NCI-H1436 treated with DMSO at 0.1 percent for 48 hours (cell line): ENCODE measurements at regions not wholly inside any gene's neighbourhood (a gene's known extent, or its start where the extent isn't known, plus 50 kb on each side); places are given as distances from the start of the nearest gene placed in this dataset.

Experiments used
- DNase-seq: peaks from one replicate; lab custom pipeline; 2025; lab: John Stamatoyannopoulos, UW

GRCh38 chr18:39991696-39992265 lies 1963.3 kb upstream of the PIK3C3 start:
- DNase-seq: no peak

GRCh38 chr18:39990540-39990939 lies 1964.5 kb upstream of the PIK3C3 start:
- no peak for DNase-seq

DNA sequence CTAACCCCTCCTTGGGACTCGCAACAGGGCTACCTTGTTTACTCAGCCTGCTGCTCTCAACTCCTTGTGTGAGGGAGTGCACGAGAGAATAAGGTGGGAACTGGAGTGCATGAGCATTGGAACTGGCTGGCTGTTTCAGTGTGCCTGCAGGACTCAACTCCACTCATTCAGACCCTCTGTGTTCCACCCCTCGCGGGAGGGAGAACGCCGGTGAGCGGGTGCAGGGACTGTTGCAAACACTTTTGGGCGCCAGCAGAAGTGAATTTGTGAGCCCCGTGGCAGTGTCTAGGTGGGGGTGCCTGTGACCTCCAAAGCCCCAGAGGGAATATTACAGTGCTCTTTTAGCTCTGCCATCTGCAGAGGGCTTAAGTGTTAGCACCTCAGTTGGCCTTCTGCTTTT lies 1978.3 kb upstream of the PIK3C3 start:
- DNase-seq: no peak

GRCh38 chr18:39972521-39972920 lies 1982.5 kb upstream of the PIK3C3 start:
- no peak for DNase-seq

DNA sequence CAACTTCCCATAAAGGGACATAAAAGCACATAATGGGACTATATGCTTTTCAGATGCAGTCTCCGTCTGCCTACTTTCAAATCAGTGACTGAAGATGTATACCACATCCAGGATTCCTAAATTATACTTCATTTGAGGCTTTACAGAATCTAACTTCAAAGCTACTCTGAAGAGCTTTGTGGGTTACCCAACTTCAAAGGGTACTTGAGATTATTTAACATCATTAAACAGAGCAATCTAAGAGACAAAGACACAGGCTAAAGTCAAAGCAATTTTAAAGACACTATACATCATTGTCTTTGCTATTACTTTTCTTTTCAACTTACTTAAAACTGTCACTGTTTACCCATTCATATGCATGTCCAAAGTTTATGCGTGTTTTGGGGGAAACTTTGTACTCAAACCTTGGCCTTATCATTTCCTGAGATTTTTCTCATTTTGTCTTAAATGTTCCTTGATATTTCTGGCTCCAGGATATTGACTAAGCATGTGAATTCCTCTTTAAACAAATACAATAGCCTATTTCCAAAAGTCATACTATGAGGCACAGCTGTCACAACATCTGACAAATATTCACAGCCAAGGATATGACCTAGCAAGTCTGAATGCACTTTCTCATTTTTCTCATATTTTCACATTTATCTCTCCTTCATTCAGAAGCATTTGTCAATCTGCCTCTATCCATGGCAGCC lies 1985.1 kb upstream of the PIK3C3 start:
- no peak for DNase-seq

DNA sequence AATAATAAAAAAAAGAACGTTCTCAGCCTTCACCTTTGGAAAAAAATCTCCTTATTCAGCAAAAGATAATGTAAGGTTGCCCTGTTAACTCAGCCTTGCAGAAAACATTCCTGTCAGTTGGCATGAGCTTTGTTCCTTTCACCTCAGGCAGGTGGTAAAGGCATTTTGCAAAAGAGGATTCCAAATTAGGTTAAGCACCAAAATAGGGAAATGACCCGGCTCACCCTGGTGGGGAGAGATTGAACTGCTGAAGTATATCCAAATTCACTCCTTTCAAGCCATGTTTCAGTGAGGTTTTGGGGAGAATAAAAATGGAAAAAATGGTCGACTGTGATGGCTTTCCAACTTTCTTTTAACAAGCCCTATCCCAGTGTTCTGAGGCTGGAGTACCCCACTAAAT lies 1988.8 kb upstream of the PIK3C3 start:
- DNase-seq: no peak

GRCh38 chr18:39962546-39962945 lies 1992.5 kb upstream of the PIK3C3 start:
- DNase-seq: no peak

DNA sequence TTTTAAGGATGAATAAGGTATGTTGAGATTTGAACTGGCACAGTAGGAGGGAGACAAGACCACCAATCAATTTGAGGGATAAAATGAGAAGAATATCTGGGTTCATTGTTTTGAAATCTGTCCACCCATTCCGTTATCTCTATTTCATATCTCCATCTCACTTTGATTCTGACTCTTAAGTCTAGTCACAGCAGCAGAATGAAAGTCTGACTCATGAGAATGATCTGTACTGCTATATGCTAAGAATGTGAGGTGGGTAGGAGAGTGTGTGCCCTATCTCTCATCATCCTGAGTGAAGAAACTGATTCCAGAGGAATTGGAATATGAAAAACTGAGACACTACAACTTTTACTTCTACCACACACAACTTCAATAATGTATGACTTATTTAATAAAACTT lies 1994.5 kb upstream of the PIK3C3 start:
- no peak for DNase-seq

DNA sequence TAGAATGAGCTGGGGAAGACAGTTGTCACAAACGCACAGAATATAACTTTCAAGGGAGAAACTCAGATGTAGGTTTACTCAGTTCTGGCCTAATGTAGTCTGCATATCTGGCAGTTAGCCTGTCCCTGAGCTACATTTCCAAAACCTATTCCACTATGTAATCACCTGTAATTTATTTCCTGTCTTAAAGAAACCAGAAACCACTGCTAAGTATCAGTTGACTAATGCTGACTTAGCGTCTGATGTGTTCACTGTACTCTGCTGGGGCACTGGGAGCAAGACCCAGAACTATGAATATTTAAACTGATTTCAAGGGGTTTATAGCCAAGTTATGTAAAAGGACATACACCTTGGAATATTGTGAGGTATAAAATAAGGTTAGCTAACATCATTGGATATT lies 1995.2 kb upstream of the PIK3C3 start:
- peak; percentile 11 for DNase-seq

DNA sequence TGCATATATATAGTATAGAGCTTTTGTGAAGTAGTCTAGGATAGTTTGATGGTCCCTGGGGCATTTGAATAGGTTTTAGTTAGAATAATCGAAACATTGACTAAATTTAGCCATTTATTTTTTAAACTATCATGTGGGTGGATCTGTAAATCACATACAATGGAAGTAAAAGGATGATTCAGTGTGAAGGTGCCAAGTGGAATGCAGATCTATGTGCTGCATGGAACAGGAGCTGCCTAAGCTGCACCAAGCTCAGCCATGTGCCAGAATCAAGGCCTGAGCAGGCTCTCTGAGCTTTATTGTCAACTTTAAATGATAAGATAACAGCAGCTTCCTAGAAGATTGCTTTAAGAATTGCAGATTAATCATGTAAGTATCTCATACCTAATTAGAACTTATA lies 1996.2 kb upstream of the PIK3C3 start:
- no peak for DNase-seq

GRCh38 chr18:39952816-39953215 lies 2002.2 kb upstream of the PIK3C3 start:
- DNase-seq: no peak

DNA sequence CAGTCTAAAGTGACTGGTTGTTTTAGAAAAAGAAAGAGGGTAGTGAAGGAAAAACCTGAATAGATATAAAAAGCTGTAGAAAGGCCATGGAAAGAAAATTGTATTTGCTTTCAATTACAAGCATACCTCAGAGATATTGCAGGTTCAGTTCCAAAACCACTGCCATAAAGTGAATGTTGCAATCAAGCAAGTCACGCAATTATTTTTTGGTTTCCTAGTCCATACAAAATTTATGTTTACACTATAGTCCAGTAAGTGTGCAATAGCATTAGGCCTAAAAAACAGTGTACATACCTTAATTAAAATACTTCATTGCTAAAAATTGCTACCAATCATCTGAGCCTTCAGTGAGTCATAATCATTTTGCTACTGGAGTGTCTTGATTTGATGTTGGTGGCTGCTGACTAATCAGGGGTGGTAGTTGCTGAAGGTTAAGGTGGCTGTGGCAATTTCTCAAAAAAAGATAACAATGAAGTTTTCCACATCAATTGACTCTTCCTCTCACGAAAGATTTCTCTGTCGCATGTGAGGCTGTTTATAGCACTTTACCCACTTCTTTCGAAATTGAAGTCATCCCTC lies 2003.8 kb upstream of the PIK3C3 start:
- peak; percentile 65 for DNase-seq

DNA sequence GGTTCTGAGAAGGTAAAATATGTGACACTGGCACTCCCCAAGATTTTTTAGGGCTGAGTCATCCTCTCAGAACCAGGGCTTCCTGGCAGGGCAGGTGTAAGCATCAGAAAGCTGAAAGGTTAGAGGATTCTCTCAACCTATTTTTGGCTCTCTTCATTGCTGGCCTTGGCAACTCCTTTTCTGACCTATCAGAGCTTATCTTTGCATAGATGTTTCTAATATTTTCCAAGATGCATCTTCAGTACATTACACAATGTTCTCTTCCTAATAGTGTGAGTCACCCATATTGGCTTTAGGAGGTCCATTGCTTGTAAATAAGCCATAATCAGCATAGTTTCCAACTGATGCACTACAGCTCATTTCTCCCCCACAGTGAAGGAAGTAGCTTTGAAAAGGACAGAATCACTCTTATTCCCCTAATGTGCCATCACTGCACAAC lies 2008.4 kb upstream of the PIK3C3 start:
- no peak for DNase-seq

GRCh38 chr18:39945076-39945475 lies 2010.0 kb upstream of the PIK3C3 start:
- no peak for DNase-seq

DNA sequence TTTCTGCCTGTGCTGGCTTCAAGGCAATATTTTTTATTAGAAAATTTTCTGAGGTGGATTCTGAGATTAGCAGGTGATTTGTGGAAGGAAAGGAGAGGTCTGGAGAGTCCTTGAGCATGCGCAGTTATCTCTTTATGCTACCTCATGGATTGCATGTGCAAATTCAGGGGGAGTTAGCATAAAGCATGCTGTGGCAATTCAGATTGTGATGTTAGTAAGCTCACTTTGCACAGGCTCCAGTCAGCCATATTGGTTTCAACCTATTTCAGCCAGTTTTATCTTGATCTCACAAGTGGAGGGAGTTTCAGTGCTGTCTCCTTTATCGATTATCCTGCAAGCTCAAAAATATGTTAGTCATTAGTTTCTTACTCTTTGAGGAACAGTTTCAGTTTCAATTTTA lies 2012.3 kb upstream of the PIK3C3 start:
- no peak for DNase-seq

GRCh38 chr18:39938676-39939608 lies 2016.1 kb upstream of the PIK3C3 start:
- no peak for DNase-seq

GRCh38 chr18:39935598-39935997 lies 2019.4 kb upstream of the PIK3C3 start:
- no peak for DNase-seq

- DNase-seq: no peak
These were observed 2036.2 kb upstream of the PIK3C3 start for GRCh38 chr18:39918847-39919246.

DNA sequence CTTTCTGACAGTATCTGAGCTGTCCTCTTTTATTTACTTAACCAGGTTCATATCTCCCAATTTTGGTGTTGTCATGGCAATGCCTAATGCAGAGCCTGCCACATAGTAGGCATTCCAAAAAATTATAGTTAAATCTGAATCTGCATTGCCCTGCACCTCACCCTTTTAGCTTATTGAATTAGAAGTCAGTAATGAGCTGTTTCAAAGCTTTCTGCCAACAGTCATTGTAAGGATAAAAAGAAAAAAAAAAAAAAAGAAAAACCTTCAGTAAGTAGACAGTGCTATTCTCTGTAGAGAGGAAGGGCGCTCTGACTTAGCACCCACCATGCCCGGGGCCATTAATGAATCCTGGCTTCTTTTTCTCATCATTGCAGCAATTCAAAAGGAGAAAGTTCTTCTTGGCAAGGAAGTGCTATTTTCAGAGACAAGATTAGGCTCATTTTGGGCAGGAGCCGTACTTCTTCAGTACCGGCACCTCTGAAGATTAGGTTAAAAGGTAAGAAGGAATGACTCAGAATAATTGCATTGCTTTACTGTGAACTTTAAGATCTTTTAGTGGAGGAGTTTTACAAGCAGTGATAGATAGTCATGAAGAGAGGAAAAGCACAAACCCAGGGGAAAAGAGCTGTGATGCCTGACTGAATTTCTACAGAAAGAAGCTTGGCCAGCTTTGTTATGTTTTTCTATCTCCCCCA lies 2041.2 kb upstream of the PIK3C3 start:
- DNase-seq: no peak

DNA sequence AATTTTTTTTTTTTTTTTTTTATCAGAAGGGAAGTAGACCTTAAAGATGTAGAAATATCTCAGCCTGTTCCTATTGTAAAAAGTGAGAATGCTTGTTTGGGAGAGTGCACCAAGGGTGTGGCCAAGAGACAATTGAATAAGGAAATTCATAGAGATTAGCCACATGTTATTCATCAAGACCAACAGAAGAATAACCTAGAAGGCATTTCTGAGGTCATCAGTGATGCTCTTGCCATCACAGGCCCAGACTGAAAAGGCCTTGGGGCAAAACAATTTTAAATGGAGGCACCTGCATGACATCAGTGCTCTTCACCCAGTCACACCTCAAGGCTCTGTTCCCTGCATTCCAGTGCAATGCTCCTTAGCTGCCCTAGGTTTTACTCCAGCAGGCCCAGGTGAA lies 2043.3 kb upstream of the PIK3C3 start:
- no peak for DNase-seq

DNA sequence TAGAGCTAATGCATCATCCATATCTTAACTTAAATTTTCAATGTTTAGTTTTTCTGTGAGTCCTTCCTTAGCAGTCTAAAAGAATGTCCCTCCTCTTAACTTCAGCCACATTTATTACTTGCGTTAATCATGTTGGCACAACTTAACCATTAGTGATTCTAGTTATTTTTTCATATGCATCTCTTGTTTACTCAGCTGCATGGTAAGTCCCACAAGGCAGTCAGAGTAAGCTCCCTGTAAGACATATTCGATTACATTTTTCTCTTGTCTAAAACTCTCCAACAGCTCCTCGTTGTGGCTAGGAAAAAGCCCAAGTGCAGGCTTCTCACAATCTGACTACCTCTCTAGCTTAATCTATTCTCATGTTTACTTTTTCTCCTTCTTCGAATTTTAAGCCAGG lies 2045.3 kb upstream of the PIK3C3 start:
- no peak for DNase-seq

DNA sequence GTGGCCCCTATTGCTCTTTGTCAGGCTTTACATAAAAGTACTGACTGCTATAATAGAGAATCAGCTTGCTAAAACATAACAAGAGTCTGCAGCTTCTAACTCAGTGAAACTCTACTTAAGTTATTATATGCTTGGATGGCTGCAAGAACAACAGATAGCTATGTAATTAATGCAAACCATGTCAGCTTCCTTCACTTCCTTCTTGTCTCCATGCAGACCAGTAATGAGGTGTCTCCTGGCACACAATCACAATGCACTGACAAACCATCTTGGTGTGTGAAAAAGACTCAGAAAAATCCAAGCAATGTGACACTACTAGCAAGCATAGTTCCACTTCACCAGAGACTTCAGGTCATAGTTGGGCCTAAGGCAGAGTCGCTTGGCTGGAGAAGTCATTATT lies 2068.9 kb upstream of the PIK3C3 start:
- DNase-seq: no peak
